ENCODE measurements at regions not wholly inside any gene's neighbourhood (a gene's known extent, or its start where the extent isn't known, plus 50 kb on each side); places are given as distances from the start of the nearest gene placed in this dataset.

- no TSS peak for BruUV-seq (replicated peaks)
- ChIA-PET SMC1A (ENCODE audit: uncharacterized antibody, unreplicated experiment) (interaction anchor here (0.6 kb wide), 1 partner anchor 94 kb away, joined by 3 read pairs; no protein-coding TSS in a partner anchor), RAD21 (ENCODE audit: unreplicated experiment) (no interaction called here), CTCF (no interaction called here), POLR2A (no interaction called here)
- DNase-seq (ENCODE audit: low read depth, low spot score): no peak
- no peak overlapping the region for H2AFZ ChIP-seq (ENCODE audit: control insufficient read depth, low read depth, low read length)
- no peak for ATAC-seq
- H3K4me3 ChIP-seq: no peak overlapping the region
- intact Hi-C loops (cut with micrococcal nuclease; ENCODE audit: unreplicated experiment): no loop called here
- no peaks in the 10 kb centered on the region for H3K9me3 ChIP-seq (replicated peaks; ENCODE audit: control insufficient read depth, insufficient read depth, low read length)
- no peak overlapping the region for H3K9ac ChIP-seq (ENCODE audit: control insufficient read depth, insufficient read depth, low read length)
- 18% methylated on average over 4 of the region's 4 CpGs for WGBS (ENCODE audit: insufficient coverage, insufficient replicate concordance, low lambda C conversion rate, missing lambda C conversion rate)
- in situ Hi-C loops (cut with MboI): no loop called here
- H3K4me1 ChIP-seq (ENCODE audit: control insufficient read depth, insufficient read depth, low read length): no peaks in the 10 kb centered on the region
- H3K27ac ChIP-seq (ENCODE audit: control insufficient read depth, insufficient read depth): no peak overlapping the region
- H3K36me3 ChIP-seq (ENCODE audit: control insufficient read depth in 2 of 2, insufficient read depth in 2 of 2, low read length in 1 of 2): no peaks in the 10 kb centered on the region
- no peak overlapping the region for H3K4me2 ChIP-seq (ENCODE audit: control insufficient read depth, insufficient read depth)
- no peaks in the 10 kb centered on the region for H3K27me3 ChIP-seq (replicated peaks in 1 of 2; ENCODE audit: control insufficient read depth in 2 of 2, insufficient read depth in 2 of 2, low read length in 1 of 2)
- H3K79me2 ChIP-seq (ENCODE audit: control insufficient read depth, insufficient read depth, low read length): no peaks in the 10 kb centered on the region
- TF ChIP-seq EZH2 (IDR thresholded peaks at IDR 0.05; ENCODE audit: borderline replicate concordance, control insufficient read depth, low read depth, low read length) (no peak), POLR2A (IDR thresholded peaks at IDR 0.05; ENCODE audit: low read depth, low read length) (no peak), USF1 (IDR thresholded peaks at IDR 0.05; ENCODE audit: borderline replicate concordance, extremely low read length, insufficient read depth, low read depth, low read length) (no peak), EP300 (IDR thresholded peaks at IDR 0.05; ENCODE audit: borderline replicate concordance in 1 of 2, control insufficient read depth in 1 of 2, low read depth in 2 of 2, low read length in 2 of 2) (no peak), STAT1 (conservative IDR thresholded peaks at IDR 0.05) (no peak), NRF1 (conservative IDR thresholded peaks at IDR 0.05; ENCODE audit: low read depth, low read length) (no peak), MXI1 (IDR thresholded peaks at IDR 0.05; ENCODE audit: low read depth, low read length) (no peak), E4F1 (IDR thresholded peaks at IDR 0.05; ENCODE audit: borderline replicate concordance, partially characterized antibody) (no peak), SMAD5 (IDR thresholded peaks at IDR 0.05; ENCODE audit: low read depth) (no peak), IKZF2 (IDR thresholded peaks at IDR 0.05) (no peak), IRF3 (IDR thresholded peaks at IDR 0.05) (no peak), ZNF384 (IDR thresholded peaks at IDR 0.05; ENCODE audit: borderline replicate concordance, low read depth, low read length) (no peak)
- H4K20me1 ChIP-seq (ENCODE audit: control insufficient read depth, insufficient read depth): no peaks in the 10 kb centered on the region
- no peak for FAIRE-seq
These were observed 52.8 kb upstream of the COL24A1 start for GRCh38 chr1:86209346-86209745.
